Upper lobe of right lung (tissue), 1 donor: ENCODE measurements at regions not wholly inside any gene's neighbourhood (a gene's known extent, or its start where the extent isn't known, plus 50 kb on each side); places are given as distances from the start of the nearest gene placed in this dataset.
A peak's percentile ranks its signal among the peaks of the same experiment; 100 is the strongest.

ENCODE experiments used
- ATAC-seq: fragments of 200-7000 bp; cut with Tn5 transposase; one replicate; pipeline ENCODE4 v1.9.1; 2020; ENCODE audit warnings: mild to moderate bottlenecking, moderate library complexity
- DNase-seq: peaks from one replicate; pipeline ENCODE4 v3.0.0-alpha.2; 2020
- H3K27ac ChIP-seq: fragments of 200-600 bp; one replicate; pipeline ENCODE4 v1.8.0; 2022
- H3K27me3 ChIP-seq: fragments of 200-600 bp; one replicate; pipeline ENCODE4 v1.8.0; 2022; ENCODE audit warnings: mild to moderate bottlenecking
- H3K36me3 ChIP-seq: fragments of 200-600 bp; one replicate; pipeline ENCODE4 v1.8.0; 2022
- H3K4me1 ChIP-seq: fragments of 200-600 bp; one replicate; pipeline ENCODE4 v1.8.0; 2022
- H3K4me3 ChIP-seq: fragments of 200-600 bp; one replicate; pipeline ENCODE4 v1.8.0; 2022; ENCODE audit warnings: mild to moderate bottlenecking
- H3K9me3 ChIP-seq: fragments of 200-600 bp; one replicate; pipeline ENCODE4 v1.8.0; 2022
- intact Hi-C: fragments of 100-400 bp; cut with DNase I; formaldehyde crosslinking; loops from one replicate; pipeline ENCODE4 v1.11.0; 2022
- TF ChIP-seq, protein P1 (sequence below): fragments of 200-600 bp; IDR thresholded peaks from one replicate; pipeline ENCODE4 v1.8.0; 2022; ENCODE audit warnings: antibody characterized with exemption
- donor health status: DM: no; HTN: yes; CAD: no; lungs with severe emphysema.

DNA sequence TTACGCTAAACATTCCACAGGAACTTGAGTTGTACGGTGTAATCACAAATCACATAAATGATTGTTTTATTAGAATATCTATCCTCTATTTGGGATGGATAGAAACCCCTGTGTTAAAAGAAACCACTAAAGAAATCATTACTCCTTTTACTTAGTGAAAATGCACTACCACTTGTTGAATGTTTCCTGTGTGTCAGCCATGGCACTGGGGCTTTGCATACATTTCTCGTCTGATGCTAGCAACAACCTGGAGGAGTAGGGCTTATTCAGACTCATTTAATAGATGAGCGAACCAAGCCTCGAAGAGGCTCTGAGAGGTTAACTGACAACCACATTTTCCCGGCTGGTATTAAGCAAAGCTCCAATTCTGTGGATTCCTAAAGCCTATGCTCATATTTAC lies 60.5 kb upstream of the PELI1 start:
- intact Hi-C loops, result no loop called here
- H3K9me3 ChIP-seq, result no peaks in the 10 kb centered on the region
- DNase-seq (no peak), ATAC-seq (no peak)
- peak overlapping the region; percentile 25 for H3K4me3 ChIP-seq
- no peaks in the 10 kb centered on the region for H3K27me3 ChIP-seq
- H3K36me3 ChIP-seq, result no peaks in the 10 kb centered on the region
- peak overlapping the region; percentile 84 for H3K27ac ChIP-seq
- TF ChIP-seq, protein P1, sequence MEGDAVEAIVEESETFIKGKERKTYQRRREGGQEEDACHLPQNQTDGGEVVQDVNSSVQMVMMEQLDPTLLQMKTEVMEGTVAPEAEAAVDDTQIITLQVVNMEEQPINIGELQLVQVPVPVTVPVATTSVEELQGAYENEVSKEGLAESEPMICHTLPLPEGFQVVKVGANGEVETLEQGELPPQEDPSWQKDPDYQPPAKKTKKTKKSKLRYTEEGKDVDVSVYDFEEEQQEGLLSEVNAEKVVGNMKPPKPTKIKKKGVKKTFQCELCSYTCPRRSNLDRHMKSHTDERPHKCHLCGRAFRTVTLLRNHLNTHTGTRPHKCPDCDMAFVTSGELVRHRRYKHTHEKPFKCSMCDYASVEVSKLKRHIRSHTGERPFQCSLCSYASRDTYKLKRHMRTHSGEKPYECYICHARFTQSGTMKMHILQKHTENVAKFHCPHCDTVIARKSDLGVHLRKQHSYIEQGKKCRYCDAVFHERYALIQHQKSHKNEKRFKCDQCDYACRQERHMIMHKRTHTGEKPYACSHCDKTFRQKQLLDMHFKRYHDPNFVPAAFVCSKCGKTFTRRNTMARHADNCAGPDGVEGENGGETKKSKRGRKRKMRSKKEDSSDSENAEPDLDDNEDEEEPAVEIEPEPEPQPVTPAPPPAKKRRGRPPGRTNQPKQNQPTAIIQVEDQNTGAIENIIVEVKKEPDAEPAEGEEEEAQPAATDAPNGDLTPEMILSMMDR, result no peak
- H3K4me1 ChIP-seq, result peaks cover 26% of the 10 kb centered on the region

DNA sequence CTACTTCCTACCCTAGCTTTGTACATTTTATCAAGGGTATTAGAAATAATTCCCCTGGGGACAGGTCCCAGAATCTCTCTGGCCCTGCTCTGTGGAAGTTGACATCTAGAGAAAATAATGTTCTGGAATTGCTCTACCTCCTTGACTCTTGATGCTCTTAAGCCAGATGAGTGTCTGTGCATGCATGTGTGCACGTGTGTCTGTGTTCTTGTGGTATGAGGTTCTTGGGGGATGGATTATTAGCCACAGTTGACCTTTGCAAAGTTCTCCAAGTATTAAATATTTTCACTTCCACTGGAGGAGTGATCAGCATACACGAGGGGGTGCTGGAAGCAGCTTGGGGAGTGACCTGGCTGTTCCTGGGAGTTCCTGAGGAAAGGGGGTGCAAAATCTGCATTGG lies 61.2 kb upstream of the PELI1 start:
- H3K9me3 ChIP-seq, result no peaks in the 10 kb centered on the region
- no peak overlapping the region for H3K27ac ChIP-seq
- H3K27me3 ChIP-seq, result no peaks in the 10 kb centered on the region
- intact Hi-C loops, result no loop called here
- ATAC-seq (no peak), DNase-seq (no peak)
- TF ChIP-seq, protein P1, result no peak
- no peaks in the 10 kb centered on the region for H3K36me3 ChIP-seq
- no peak overlapping the region for H3K4me3 ChIP-seq
- peaks cover 26% of the 10 kb centered on the region for H3K4me1 ChIP-seq

DNA sequence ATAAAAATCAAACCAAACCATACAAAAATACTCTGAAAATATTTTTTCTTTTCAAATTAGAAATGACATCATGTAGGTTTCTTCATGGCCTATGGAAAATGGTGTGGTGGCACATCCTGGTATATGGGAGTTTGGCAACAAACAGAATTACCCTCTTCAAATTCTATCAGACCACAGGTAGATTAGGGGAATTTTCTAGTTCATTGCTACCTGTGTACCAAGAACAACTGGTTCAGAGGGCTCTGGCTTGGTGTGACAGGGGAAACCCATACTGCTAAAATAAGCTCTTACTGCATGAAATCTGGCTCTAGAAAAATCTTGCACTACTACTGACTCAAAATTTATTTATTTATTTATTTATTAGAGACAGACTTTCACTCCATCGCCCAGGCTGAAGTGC lies 63.4 kb upstream of the PELI1 start:
- Histone ChIP-seq H3K36me3 (no peaks in the 10 kb centered on the region), H3K9me3 (no peaks in the 10 kb centered on the region), H3K27me3 (no peaks in the 10 kb centered on the region), H3K27ac (no peak overlapping the region), H3K4me3 (no peak overlapping the region), H3K4me1 (peaks cover 22% of the 10 kb centered on the region)
- TF ChIP-seq, protein P1, result no peak
- intact Hi-C loops, result no loop called here
- DNase-seq, result no peak
- ATAC-seq, result no peak

DNA sequence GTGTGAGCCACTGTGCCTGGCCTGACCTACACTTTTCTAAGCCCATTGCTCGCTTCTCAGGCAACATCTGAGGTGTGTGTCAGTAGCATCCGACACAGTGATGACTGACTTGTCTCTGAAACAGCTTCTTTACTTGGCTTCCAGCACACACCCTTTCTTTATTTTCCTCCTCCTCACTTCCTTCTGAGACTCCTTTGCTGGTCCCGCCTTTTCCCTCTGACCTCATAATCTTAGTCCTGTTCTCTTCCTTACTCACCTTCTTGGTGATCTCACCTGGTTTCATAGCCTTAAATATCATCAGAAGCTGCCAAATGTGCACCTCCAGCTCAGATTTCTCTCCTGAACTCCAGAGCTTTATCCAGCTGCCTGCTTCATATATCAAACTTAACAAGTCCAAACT lies 66.6 kb upstream of the PELI1 start:
- H3K4me1 ChIP-seq, result peaks cover 22% of the 10 kb centered on the region
- no peaks in the 10 kb centered on the region for H3K36me3 ChIP-seq
- ATAC-seq (no peak), DNase-seq (no peak)
- H3K27ac ChIP-seq, result no peak overlapping the region
- TF ChIP-seq, protein P1, result no peak
- H3K27me3 ChIP-seq, result no peaks in the 10 kb centered on the region
- H3K4me3 ChIP-seq, result no peak overlapping the region
- intact Hi-C loops, result no loop called here
- H3K9me3 ChIP-seq, result no peaks in the 10 kb centered on the region

DNA sequence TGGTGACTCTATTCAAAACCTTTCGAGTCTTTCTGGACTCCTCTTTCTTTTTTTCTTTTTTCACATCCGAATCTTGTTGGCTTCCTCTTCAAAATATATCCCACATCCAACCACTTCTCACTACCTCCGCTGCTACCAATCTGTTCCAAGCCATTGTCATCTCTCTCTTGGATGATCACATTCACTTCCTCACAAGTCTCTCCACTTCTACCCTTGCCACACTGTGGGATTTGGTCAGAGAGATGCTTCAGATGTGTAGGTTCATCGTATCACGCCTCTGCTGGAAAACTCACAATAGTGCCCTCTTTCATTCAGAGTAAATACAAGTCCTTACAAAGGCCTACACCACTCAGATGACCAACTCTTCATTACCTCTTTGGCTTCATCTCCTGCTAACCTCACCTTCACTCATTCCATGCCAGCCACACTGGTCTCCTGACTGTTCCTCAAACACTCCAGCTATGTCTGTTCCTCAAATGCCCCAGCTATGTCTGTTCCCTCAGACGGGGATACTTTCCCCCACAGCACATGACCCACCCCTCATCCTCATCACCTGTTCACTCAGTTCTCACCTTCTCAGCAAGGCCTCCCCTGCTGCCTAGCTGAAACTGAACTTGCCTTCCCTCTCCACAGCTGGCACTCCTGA lies 67.2 kb upstream of the PELI1 start:
- Histone ChIP-seq H3K27me3 (no peaks in the 10 kb centered on the region), H3K4me3 (no peak overlapping the region), H3K27ac (peak overlapping the region; percentile 61), H3K36me3 (no peaks in the 10 kb centered on the region), H3K4me1 (peaks cover 22% of the 10 kb centered on the region), H3K9me3 (no peaks in the 10 kb centered on the region)
- TF ChIP-seq, protein P1, result no peak
- DNase-seq, result no peak
- intact Hi-C loops, result no loop called here
- ATAC-seq, result peak; percentile 20

DNA sequence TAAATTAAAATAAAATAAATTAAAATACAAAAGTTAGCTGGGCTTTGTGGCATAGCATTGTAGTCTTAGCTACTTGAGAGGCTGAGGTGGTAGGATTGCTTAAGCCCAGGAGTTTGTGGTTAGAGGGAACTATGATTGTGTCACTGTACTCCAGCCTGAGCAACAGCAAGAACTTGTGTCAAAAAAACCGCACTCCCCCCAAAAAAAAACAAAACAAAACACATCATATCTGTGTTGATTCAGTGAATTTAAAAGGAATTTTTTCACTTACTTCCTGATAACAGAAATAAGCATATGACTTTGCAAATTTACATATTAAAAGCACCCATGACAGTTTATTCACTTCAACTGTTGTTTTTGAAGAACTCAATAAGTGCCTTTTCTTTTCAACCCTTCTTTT lies 68.1 kb upstream of the PELI1 start:
- Histone ChIP-seq H3K9me3 (no peaks in the 10 kb centered on the region), H3K36me3 (no peaks in the 10 kb centered on the region), H3K27me3 (no peaks in the 10 kb centered on the region), H3K4me1 (peaks cover 22% of the 10 kb centered on the region), H3K27ac (peak overlapping the region; percentile 61), H3K4me3 (no peak overlapping the region)
- intact Hi-C loops, result no loop called here
- ATAC-seq (peak; percentile 81), DNase-seq (no peak)
- TF ChIP-seq, protein P1, result no peak
